HepG2 (cell line): ENCODE measurements at regions not wholly inside any gene's neighbourhood (a gene's known extent, or its start where the extent isn't known, plus 50 kb on each side); places are given as distances from the start of the nearest gene placed in this dataset.

Experiments
- ATAC-seq: fragments of 200-7000 bp; cut with Tn5 transposase; 3 replicates; pipeline ENCODE4 v1.9.1; 2020; ENCODE audit warnings: mild to moderate bottlenecking, moderate library complexity
- BruUV-seq: library from RNA; stranded (reverse); fragments of 400-500 nt; replicated peaks from 2 replicates; lab custom pipeline; 2021; lab: Mats Ljungman, UMichigan
- CTCF ChIA-PET: fragments of 300-600 bp; formaldehyde crosslinking; extraction: SDS; loops from one replicate; lab custom pipeline; 2021; ENCODE audit warnings: low total read pairs, inconsistent platforms, low intra/inter-chr PET ratio; lab: Yijun Ruan, JAX
- POLR2A ChIA-PET: fragments of 350-600 bp; sonication (Branson Sonifier 250); formaldehyde crosslinking; loops from one replicate; lab custom pipeline; 2020; ENCODE audit warnings: antibody characterized with exemption, inconsistent platforms; lab: Yijun Ruan, JAX
- DNase-seq: peaks from one replicate; pipeline ENCODE4 v3.0.0-alpha.2; 2015; ENCODE audit warnings: low spot score
- FAIRE-seq: peaks from 3 replicates; lab custom pipeline; 2011; peaks lifted over from hg19 to GRCh38; lab: Jason Lieb, UNC
- H2AFZ ChIP-seq: one replicate; pipeline ENCODE4 v1.6.1; 2011; ENCODE audit warnings: low read length, inconsistent platforms
- H3K27ac ChIP-seq: fragments of 300-600 bp; 3 replicates; pipeline ENCODE4 v1.8.0; 2011; ENCODE audit warnings: mixed run types, mild to moderate bottlenecking, mixed read lengths, low read length, inconsistent platforms; ENCODE audit not compliant: insufficient read depth; ENCODE audit errors: extremely low read length
- H3K27me3 ChIP-seq, 2 experiments: fragments of 200-600 bp in 1 of 2; 2 replicates in 1 of 2; 3 replicates in 1 of 2; pipeline versions ENCODE4 v1.6.0 to v1.8.0; 2011; ENCODE audit warnings: low read length in 2 of 2, mild to moderate bottlenecking in 2 of 2, moderate library complexity in 2 of 2, inconsistent platforms in 1 of 2; ENCODE audit not compliant: insufficient read depth in 2 of 2, control insufficient read depth in 1 of 2
- H3K36me3 ChIP-seq, 2 experiments: fragments of 200-600 bp in 1 of 2; replicated peaks in 1 of 2; 2 replicates in 1 of 2; 3 replicates in 1 of 2; pipeline versions ENCODE4 v1.5.1 to v1.8.0; 2011; ENCODE audit warnings: low read length in 2 of 2, inconsistent platforms in 1 of 2; ENCODE audit not compliant: insufficient read depth in 2 of 2, control insufficient read depth in 1 of 2
- H3K4me1 ChIP-seq: 2 replicates; pipeline ENCODE4 v1.5.1; 2012; ENCODE audit warnings: low read length, inconsistent platforms; ENCODE audit not compliant: insufficient read depth
- H3K4me2 ChIP-seq: 2 replicates; pipeline ENCODE4 v1.6.0; 2011; ENCODE audit warnings: low read depth, low read length, inconsistent platforms
- H3K4me3 ChIP-seq, 3 experiments: fragments of 200-600 bp in 1 of 3; sonication (generic), shearing (Covaris generic) in 1 of 3; replicated peaks in 1 of 3; 2 replicates each; pipeline ENCODE4 v1.5.1; 2011 to 2016; ENCODE audit warnings: low read length in 3 of 3, inconsistent platforms in 2 of 3, low read depth in 2 of 3, mild to moderate bottlenecking in 2 of 3, control low read depth in 1 of 3, mixed read lengths in 1 of 3; ENCODE audit not compliant: insufficient read depth in 1 of 3
- H3K79me2 ChIP-seq: one replicate; pipeline ENCODE4 v1.6.1; 2011; ENCODE audit warnings: low read length, inconsistent platforms; ENCODE audit not compliant: insufficient read depth
- H3K9ac ChIP-seq: 2 replicates; pipeline ENCODE4 v1.6.0; 2011; ENCODE audit warnings: mild to moderate bottlenecking, low read depth, low read length, inconsistent platforms; ENCODE audit not compliant: insufficient read depth
- H3K9me3 ChIP-seq: 2 replicates; pipeline ENCODE4 v1.5.1; 2012; ENCODE audit warnings: mild to moderate bottlenecking, low read length
- H4K20me1 ChIP-seq: 2 replicates; pipeline ENCODE4 v1.6.0; 2011; ENCODE audit warnings: inconsistent platforms, mild to moderate bottlenecking, low read length, moderate library complexity; ENCODE audit not compliant: insufficient read depth
- MTF2 ChIP-seq: sonication (generic); formaldehyde crosslinking; IDR thresholded peaks from 2 replicates; pipeline ENCODE4 v1.5.0; 2020; ENCODE audit warnings: missing genetic modification reagents, borderline replicate concordance
- REXO4 ChIP-seq: sonication (generic); formaldehyde crosslinking; IDR thresholded peaks from 2 replicates; pipeline ENCODE4 v1.8.0; 2022; ENCODE audit warnings: missing genetic modification reagents, mild to moderate bottlenecking, borderline replicate concordance
- SIN3A ChIP-seq: IDR thresholded peaks from 2 replicates; pipeline ENCODE4 v1.6.1; 2011; ENCODE audit warnings: low read depth, mild to moderate bottlenecking, control low read depth, low read length, borderline replicate concordance
- ZNF83 ChIP-seq: sonication (generic); formaldehyde crosslinking; IDR thresholded peaks from 2 replicates; pipeline ENCODE4 v1.4.0; 2020; ENCODE audit warnings: missing genetic modification reagents, mild to moderate bottlenecking, borderline replicate concordance
- ZSCAN29 ChIP-seq: sonication (generic); formaldehyde crosslinking; conservative IDR thresholded peaks from 2 replicates; pipeline ENCODE4 v1.4.0; 2020; ENCODE audit warnings: mild to moderate bottlenecking, missing genetic modification reagents
- WGBS: methylation state at CpG from one replicate; pipeline ENCODE4 v1.1.6; 2017; ENCODE audit warnings: low lambda C conversion rate; 5-methylcytosine and 5-hydroxymethylcytosine counted together
- in situ Hi-C: cut with HindIII; loops from 2 replicates; pipeline ENCODE4 v1.10.0; 2017; ENCODE audit warnings: low pct_unique_long_range_greater_than_20kb; ENCODE audit not compliant: extremely low pct_ligation_motif_present
- intact Hi-C: fragments of 100-400 bp; cut with micrococcal nuclease; formaldehyde crosslinking; loops from one replicate; pipeline ENCODE4 v1.10.0; 2022; ENCODE audit not compliant: unreplicated experiment
- small RNA-seq, 3 experiments: library from RNA; depleted of rRNA; stranded (forward); fragments of <200 nt; gene quantifications; one replicate each; pipeline ENCODE3, GENCODE V24; 2012; ENCODE audit warnings: low read depth in 2 of 3, low replicate concordance in 1 of 3; ENCODE audit not compliant: insufficient read length in 3 of 3, insufficient read depth in 2 of 3

DNA sequence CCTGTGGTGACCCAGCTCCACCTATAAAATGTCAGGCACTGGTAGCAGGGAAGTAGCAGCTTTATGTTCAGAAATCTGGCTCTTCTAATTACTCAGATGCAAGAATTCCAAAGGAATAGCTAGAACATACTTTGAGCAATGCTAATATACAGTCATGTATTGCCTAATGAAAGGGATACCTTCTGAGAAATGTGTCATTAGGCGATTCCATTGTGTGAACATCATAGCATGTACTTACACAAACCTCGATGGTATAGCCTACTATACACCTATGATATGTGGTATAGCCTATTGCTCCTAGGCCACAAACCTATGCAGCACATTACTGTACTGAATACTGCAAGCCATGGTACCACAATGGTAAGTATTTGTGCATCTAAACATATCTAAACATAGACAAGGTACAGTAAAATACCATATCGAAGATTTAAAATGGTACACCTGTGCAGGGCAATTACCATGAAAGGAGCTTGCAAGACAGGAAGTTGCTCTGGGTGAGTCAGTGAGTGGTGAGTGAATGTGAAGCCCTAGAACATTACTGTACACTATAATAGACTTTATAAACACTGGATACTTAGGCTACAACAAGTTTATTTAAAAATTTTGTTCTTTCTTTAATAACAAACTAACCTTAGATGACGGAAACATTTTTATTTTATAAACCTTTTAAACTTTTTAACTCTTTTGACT is 50.3 kb upstream of the ETAA1 start:
- no peak overlapping the region for H3K4me2 ChIP-seq
- no peak overlapping the region for H2AFZ ChIP-seq
- H3K27ac ChIP-seq: no peak overlapping the region
- FAIRE-seq (no peak), DNase-seq (no peak), ATAC-seq (no peak)
- H3K9me3 ChIP-seq: peaks cover 19% of the 10 kb centered on the region; the same call in 1 of the 2 replicates
- in situ Hi-C loops (no loop called here), intact Hi-C loops (no loop called here)
- ChIA-PET CTCF (no interaction called here), POLR2A (no interaction called here)
- no peaks in the 10 kb centered on the region for H3K79me2 ChIP-seq
- TF ChIP-seq MTF2 (CRISPR knock-in tag) (no peak), ZNF83 (CRISPR knock-in tag) (no peak), ZSCAN29 (CRISPR knock-in tag) (no peak), REXO4 (CRISPR knock-in tag) (no peak), SIN3A (no peak)
- H3K36me3 ChIP-seq: no peaks in the 10 kb centered on the region
- BruUV-seq: no TSS peak
- no peak overlapping the region for H3K9ac ChIP-seq
- no peak overlapping the region for H3K4me3 ChIP-seq
- no peaks in the 10 kb centered on the region for H3K27me3 ChIP-seq
- WGBS: 2% methylated on average over 4 of the region's 4 CpGs
- H4K20me1 ChIP-seq: no peaks in the 10 kb centered on the region
- H3K4me1 ChIP-seq: no peaks in the 10 kb centered on the region

Small RNA genes in the stretch of these regions (small RNA-seq; reads per million reads assigned to genes)
- gene AC009474.2: 0 to 0.97 (median 0.33) reads per million in 3 experiments
